ENCODE measurements at regions not wholly inside any gene's neighbourhood (a gene's known extent, or its start where the extent isn't known, plus 50 kb on each side); places are given as distances from the start of the nearest gene placed in this dataset.

DNA sequence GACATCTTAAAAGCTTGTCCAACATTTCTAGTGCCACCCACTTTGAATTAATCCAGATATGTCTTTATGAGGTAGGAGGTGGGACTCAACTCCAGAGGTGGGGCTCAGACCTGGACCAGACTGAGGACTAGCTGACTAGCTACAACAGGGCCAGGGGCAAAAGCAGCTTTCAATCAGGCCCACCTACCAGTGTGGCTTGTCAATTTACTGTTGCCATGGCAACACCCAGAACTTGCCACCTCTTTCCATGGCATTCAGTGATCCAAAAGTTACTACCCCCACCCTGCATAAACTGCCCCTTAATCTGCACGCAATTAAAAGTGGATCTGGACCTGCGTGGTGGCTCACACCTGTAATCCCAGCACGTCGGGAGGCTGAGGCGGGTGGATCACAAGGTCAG is 113.2 kb upstream of the KAZN start:
- Histone ChIP-seq H3K27ac (ENCODE audit: low read depth, low read length) (no peak overlapping the region), H3K36me3 (ENCODE audit: control insufficient read depth in 3 of 3, insufficient read depth in 3 of 3, low read length in 3 of 3) (no peaks in the 10 kb centered on the region), H3K27me3 (ENCODE audit: control insufficient read depth in 3 of 3, insufficient read depth in 3 of 3, low read length in 3 of 3) (peaks cover 0 to 3% (median 0%) of the 10 kb centered on the region in 3 donors), H3K4me3 (ENCODE audit: low read length in 3 of 3) (no peak overlapping the region), H3K9me3 (ENCODE audit: control insufficient read depth in 3 of 3, low read length in 3 of 3) (no peaks in the 10 kb centered on the region), H3K4me1 (ENCODE audit: control insufficient read depth in 3 of 3, insufficient read depth in 3 of 3, low read length in 3 of 3) (no peaks in the 10 kb centered on the region), H3K9ac (ENCODE audit: low read depth in 1 of 3, low read length in 3 of 3) (no peak overlapping the region)

DNA sequence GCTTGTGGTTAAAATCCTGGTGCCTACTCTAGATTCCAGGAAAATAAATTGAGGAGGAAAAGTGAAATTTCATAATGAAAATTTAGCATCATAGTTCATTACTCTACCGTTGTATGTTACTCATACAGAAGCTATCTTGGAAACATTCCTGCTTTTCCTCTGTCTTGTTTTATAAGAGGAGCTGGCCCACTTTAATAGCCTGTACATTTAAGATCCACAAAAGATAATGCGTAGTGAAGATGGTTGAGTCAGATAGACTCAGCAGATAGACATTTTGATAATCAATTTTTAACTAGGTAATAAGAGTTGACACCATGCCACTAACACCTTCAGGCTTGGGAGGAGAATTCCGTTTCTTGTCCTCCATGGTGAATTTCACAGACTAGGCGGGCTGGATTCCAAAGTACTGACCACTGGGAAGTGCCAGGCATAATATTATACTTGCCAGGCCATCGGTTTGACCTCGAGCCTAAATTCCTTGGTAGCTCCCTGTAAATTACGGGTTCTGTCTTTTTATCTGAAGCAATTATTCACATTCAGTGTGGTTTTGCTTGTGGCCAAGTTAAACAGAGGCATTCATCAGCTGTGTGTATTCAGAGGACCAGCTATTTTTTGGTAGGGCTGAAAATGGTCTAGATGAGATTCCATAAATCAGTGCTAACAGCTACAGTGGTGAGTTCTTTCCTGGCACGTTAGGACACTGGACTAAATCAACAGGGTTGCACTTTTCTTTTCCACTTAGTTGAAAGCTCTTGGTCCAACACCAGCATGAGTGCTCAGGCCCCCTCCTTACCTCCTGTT is 111.9 kb upstream of the KAZN start:
- Histone ChIP-seq H3K27ac (ENCODE audit: low read depth, low read length) (no peak overlapping the region), H3K4me3 (ENCODE audit: low read length in 3 of 3) (no peak overlapping the region), H3K9me3 (ENCODE audit: control insufficient read depth in 3 of 3, low read length in 3 of 3) (no peaks in the 10 kb centered on the region), H3K36me3 (ENCODE audit: control insufficient read depth in 3 of 3, insufficient read depth in 3 of 3, low read length in 3 of 3) (no peaks in the 10 kb centered on the region), H3K27me3 (ENCODE audit: control insufficient read depth in 3 of 3, insufficient read depth in 3 of 3, low read length in 3 of 3) (peaks cover 0 to 3% (median 0%) of the 10 kb centered on the region in 3 donors), H3K4me1 (ENCODE audit: control insufficient read depth in 3 of 3, insufficient read depth in 3 of 3, low read length in 3 of 3) (no peaks in the 10 kb centered on the region), H3K9ac (ENCODE audit: low read depth in 1 of 3, low read length in 3 of 3) (no peak overlapping the region)

DNA sequence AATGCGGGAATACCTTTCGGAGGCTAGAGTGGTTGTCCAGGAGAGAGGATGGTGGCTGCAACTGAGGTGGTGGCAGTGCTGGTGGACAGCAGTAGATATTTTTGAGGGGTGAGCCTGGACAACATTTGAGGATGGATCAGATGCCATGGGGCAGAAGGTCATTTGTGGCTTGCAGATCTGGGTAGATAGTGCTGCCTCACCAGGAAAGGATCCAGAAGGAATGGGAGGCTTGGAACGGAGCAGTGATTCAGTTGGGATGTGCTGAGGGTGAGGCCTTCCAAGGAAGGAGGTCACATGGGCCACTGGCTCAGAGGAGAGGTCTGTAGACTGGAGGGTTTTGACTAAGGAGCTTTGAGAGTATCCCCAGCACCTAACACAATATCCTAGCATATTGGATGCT is 110.8 kb upstream of the KAZN start:
- Histone ChIP-seq H3K4me1 (ENCODE audit: control insufficient read depth in 3 of 3, insufficient read depth in 3 of 3, low read length in 3 of 3) (no peaks in the 10 kb centered on the region), H3K27me3 (ENCODE audit: control insufficient read depth in 3 of 3, insufficient read depth in 3 of 3, low read length in 3 of 3) (peaks cover 0 to 3% (median 0%) of the 10 kb centered on the region in 3 donors), H3K9me3 (ENCODE audit: control insufficient read depth in 3 of 3, low read length in 3 of 3) (no peaks in the 10 kb centered on the region), H3K27ac (ENCODE audit: low read depth, low read length) (no peak overlapping the region), H3K36me3 (ENCODE audit: control insufficient read depth in 3 of 3, insufficient read depth in 3 of 3, low read length in 3 of 3) (no peaks in the 10 kb centered on the region), H3K9ac (ENCODE audit: low read depth in 1 of 3, low read length in 3 of 3) (no peak overlapping the region), H3K4me3 (ENCODE audit: low read length in 3 of 3) (no peak overlapping the region)

DNA sequence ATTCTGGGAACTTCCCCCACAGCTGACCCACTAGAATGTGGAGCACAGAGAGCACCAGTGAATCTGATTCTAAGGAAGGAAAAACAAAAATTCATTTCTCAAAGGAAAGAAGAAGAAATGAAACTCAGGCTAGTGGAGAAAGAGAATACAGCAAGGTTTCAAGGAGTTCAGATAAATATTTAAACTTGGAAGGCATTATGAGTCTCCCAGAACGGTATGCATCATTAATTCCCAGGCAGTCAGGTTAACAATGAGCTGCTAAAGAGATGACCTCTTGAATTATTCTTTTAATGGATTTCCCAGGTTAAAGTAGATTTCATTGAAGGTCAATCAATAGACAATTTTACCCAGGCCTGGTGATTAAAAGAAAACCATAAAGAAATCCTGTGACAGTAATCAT is 103.6 kb upstream of the KAZN start:
- Histone ChIP-seq H3K9me3 (ENCODE audit: control insufficient read depth in 3 of 3, low read length in 3 of 3) (no peaks in the 10 kb centered on the region), H3K27ac (ENCODE audit: low read depth, low read length) (no peak overlapping the region), H3K4me3 (ENCODE audit: low read length in 3 of 3) (no peak overlapping the region), H3K4me1 (ENCODE audit: control insufficient read depth in 3 of 3, insufficient read depth in 3 of 3, low read length in 3 of 3) (no peaks in the 10 kb centered on the region), H3K9ac (ENCODE audit: low read depth in 1 of 3, low read length in 3 of 3) (no peak overlapping the region), H3K36me3 (ENCODE audit: control insufficient read depth in 3 of 3, insufficient read depth in 3 of 3, low read length in 3 of 3) (no peaks in the 10 kb centered on the region), H3K27me3 (ENCODE audit: control insufficient read depth in 3 of 3, insufficient read depth in 3 of 3, low read length in 3 of 3) (peaks cover 0 to 4% (median 0%) of the 10 kb centered on the region in 3 donors)

DNA sequence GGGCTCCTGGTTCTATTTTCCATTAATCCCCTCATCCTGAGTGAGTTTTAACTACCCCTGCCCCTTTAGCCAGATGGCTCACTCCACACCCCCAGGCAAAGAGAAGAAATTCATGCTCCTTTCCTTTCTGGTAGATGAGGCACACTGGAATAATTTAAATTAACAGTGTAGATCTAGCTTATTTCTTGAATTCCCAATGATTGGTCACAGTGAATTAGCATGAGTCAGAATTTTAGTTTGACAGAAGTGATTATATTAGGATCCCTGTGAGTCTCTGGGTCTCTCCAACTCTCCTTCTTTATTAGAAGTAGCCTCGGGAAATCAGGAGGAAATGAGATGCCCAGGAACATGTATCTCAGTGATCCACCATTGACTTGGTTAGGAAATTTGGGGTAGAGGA is 103.1 kb upstream of the KAZN start:
- no peak overlapping the region for H3K9ac ChIP-seq (ENCODE audit: low read depth in 1 of 3, low read length in 3 of 3)
- H3K27me3 ChIP-seq (ENCODE audit: control insufficient read depth in 3 of 3, insufficient read depth in 3 of 3, low read length in 3 of 3): peaks cover 0 to 4% (median 0%) of the 10 kb centered on the region in 3 donors
- H3K4me1 ChIP-seq (ENCODE audit: control insufficient read depth in 3 of 3, insufficient read depth in 3 of 3, low read length in 3 of 3): no peaks in the 10 kb centered on the region
- H3K9me3 ChIP-seq (ENCODE audit: control insufficient read depth in 3 of 3, low read length in 3 of 3): no peaks in the 10 kb centered on the region
- H3K36me3 ChIP-seq (ENCODE audit: control insufficient read depth in 3 of 3, insufficient read depth in 3 of 3, low read length in 3 of 3): no peaks in the 10 kb centered on the region
- H3K4me3 ChIP-seq (ENCODE audit: low read length in 3 of 3): no peak overlapping the region
- H3K27ac ChIP-seq (ENCODE audit: low read depth, low read length): no peak overlapping the region

DNA sequence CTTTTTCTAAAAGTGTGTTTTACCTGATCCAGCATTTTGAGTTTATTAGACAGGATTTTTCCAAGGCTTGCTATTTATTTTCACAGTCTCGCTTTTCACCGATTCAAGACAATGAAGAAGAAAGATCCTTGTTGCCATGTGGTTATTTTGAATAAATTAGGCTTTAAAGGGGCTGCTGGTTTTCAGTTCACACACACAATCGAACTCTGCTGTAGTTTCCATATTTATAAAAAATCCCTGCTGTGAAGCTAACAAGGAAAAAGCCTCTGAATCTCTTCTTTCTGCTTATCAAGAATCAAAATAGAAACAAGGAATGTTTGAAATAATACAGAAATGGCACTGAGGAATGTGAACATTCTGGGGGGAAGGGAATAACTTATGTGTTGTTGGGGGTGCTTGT is 102.5 kb upstream of the KAZN start:
- Histone ChIP-seq H3K36me3 (ENCODE audit: control insufficient read depth in 3 of 3, insufficient read depth in 3 of 3, low read length in 3 of 3) (no peaks in the 10 kb centered on the region), H3K27ac (ENCODE audit: low read depth, low read length) (no peak overlapping the region), H3K4me3 (ENCODE audit: low read length in 3 of 3) (no peak overlapping the region), H3K9me3 (ENCODE audit: control insufficient read depth in 3 of 3, low read length in 3 of 3) (no peaks in the 10 kb centered on the region), H3K4me1 (ENCODE audit: control insufficient read depth in 3 of 3, insufficient read depth in 3 of 3, low read length in 3 of 3) (no peaks in the 10 kb centered on the region), H3K9ac (ENCODE audit: low read depth in 1 of 3, low read length in 3 of 3) (no peak overlapping the region), H3K27me3 (ENCODE audit: control insufficient read depth in 3 of 3, insufficient read depth in 3 of 3, low read length in 3 of 3) (peaks cover 0 to 4% (median 0%) of the 10 kb centered on the region in 3 donors)

DNA sequence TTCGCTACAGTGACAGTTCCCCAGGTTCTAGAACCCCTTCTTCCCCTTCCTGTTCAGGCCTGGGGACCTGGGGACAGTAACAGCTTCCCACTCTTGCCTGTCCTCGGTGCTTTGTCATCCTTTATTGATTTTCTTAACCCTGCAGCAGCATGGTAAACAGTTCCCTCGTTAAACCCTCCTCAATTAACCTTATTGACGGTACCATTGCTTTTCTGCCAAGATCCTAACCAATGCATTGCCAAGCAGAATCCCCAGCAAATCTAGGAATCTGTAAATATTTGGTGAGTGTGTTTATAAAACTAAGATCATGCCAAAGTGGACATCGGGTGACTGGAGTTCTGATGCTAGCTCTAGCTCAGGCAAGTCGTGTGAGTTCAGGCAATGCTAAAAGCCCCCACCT is 99.6 kb upstream of the KAZN start:
- no peaks in the 10 kb centered on the region for H3K36me3 ChIP-seq (ENCODE audit: control insufficient read depth in 3 of 3, insufficient read depth in 3 of 3, low read length in 3 of 3)
- no peaks in the 10 kb centered on the region for H3K4me1 ChIP-seq (ENCODE audit: control insufficient read depth in 3 of 3, insufficient read depth in 3 of 3, low read length in 3 of 3)
- H3K27me3 ChIP-seq (ENCODE audit: control insufficient read depth in 3 of 3, insufficient read depth in 3 of 3, low read length in 3 of 3): peaks cover 0 to 7% (median 0%) of the 10 kb centered on the region in 3 donors

DNA sequence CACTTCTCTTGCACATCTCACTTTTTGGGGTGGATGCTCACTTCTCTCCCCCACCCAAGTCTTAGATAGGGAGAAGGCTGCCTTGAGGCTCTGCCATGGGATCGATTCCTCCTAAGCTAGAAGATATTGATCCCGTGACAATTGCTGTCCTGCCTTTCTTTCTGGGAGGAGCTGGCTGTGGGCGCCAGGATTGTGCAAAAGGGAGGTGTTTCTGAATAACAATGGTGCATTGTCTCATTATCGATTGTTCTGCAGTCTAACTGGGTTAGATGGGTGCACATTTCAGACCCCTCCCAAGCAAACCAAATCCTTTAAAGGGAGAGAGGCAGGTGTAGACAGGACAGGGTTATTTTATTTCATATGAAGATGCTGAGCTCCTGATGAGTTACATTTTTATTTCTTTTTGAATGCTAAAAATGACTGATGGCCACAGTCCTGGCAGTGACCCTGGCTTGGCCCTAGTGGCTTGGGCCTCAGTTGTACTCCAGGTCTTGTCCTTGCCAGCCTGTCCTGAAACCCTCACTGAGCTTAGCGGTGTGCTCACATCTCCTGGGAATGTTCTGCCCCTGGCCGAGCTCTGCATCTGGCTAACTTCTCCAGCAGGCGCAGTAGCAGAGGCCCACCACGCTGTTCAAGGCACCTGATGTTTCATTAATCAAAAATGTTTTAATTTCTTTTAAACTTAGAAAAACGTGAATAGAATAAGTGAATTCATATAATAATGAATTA is 99.0 kb upstream of the KAZN start:
- no peak overlapping the region for H3K9ac ChIP-seq (ENCODE audit: low read depth in 1 of 3, low read length in 3 of 3)

More for the DNA sequence above, 99.6 kb upstream of the KAZN start:
- Histone ChIP-seq H3K27ac (ENCODE audit: low read depth, low read length) (no peak overlapping the region), H3K4me3 (ENCODE audit: low read length in 3 of 3) (no peak overlapping the region), H3K9ac (ENCODE audit: low read depth in 1 of 3, low read length in 3 of 3) (no peak overlapping the region), H3K9me3 (ENCODE audit: control insufficient read depth in 3 of 3, low read length in 3 of 3) (no peaks in the 10 kb centered on the region)

DNA sequence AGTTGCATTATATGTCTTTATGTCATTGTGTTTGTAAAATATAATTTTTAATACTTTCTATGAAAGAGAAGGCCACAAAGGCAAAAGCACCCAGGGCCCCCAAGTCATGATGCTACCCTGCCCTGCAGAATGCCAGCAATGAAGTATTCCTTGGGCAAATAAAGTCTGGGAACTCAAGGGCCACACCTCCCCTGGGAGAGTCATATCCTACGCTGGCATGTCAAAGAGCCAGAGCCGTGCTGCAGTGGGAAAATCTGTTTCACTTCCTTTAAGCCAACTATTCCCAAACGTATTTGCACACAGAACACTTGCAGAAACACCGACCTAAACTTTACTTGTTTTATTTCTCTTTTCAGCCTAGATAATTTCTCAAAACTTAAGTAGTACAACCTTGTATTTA is 98.4 kb upstream of the KAZN start:
- Histone ChIP-seq H3K9ac (ENCODE audit: low read depth in 1 of 3, low read length in 3 of 3) (no peak overlapping the region), H3K27me3 (ENCODE audit: control insufficient read depth in 3 of 3, insufficient read depth in 3 of 3, low read length in 3 of 3) (peaks cover 0 to 7% (median 0%) of the 10 kb centered on the region in 3 donors), H3K27ac (ENCODE audit: low read depth, low read length) (no peak overlapping the region), H3K4me1 (ENCODE audit: control insufficient read depth in 3 of 3, insufficient read depth in 3 of 3, low read length in 3 of 3) (no peaks in the 10 kb centered on the region), H3K36me3 (ENCODE audit: control insufficient read depth in 3 of 3, insufficient read depth in 3 of 3, low read length in 3 of 3) (no peaks in the 10 kb centered on the region), H3K9me3 (ENCODE audit: control insufficient read depth in 3 of 3, low read length in 3 of 3) (no peaks in the 10 kb centered on the region), H3K4me3 (ENCODE audit: low read length in 3 of 3) (no peak overlapping the region)

More for the DNA sequence above, 99.0 kb upstream of the KAZN start:
- Histone ChIP-seq H3K27me3 (ENCODE audit: control insufficient read depth in 3 of 3, insufficient read depth in 3 of 3, low read length in 3 of 3) (peaks cover 0 to 7% (median 0%) of the 10 kb centered on the region in 3 donors), H3K9me3 (ENCODE audit: control insufficient read depth in 3 of 3, low read length in 3 of 3) (no peaks in the 10 kb centered on the region), H3K4me3 (ENCODE audit: low read length in 3 of 3) (no peak overlapping the region), H3K36me3 (ENCODE audit: control insufficient read depth in 3 of 3, insufficient read depth in 3 of 3, low read length in 3 of 3) (no peaks in the 10 kb centered on the region), H3K27ac (ENCODE audit: low read depth, low read length) (no peak overlapping the region), H3K4me1 (ENCODE audit: control insufficient read depth in 3 of 3, insufficient read depth in 3 of 3, low read length in 3 of 3) (no peaks in the 10 kb centered on the region)

DNA sequence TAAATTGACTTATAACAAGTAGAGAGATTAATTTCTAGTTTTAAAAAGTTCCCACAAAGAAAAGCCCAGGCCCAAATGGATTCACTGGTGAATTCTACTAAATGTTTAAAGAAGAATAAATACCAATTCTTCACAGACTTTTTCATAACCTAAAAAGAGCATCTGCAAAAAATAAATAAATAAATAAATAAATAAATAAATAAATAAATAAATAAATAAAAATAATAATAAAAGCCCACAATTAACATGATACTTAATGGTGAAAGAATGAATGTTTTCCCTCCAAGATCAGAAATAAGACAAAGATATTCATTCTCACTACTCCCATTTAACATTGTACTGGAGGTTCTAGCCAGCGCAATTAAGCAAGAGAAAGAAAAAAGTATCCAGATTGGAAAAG is 97.6 kb upstream of the KAZN start:
- Histone ChIP-seq H3K36me3 (ENCODE audit: control insufficient read depth in 3 of 3, insufficient read depth in 3 of 3, low read length in 3 of 3) (no peaks in the 10 kb centered on the region), H3K4me1 (ENCODE audit: control insufficient read depth in 3 of 3, insufficient read depth in 3 of 3, low read length in 3 of 3) (no peaks in the 10 kb centered on the region), H3K27ac (ENCODE audit: low read depth, low read length) (no peak overlapping the region), H3K9ac (ENCODE audit: low read depth in 1 of 3, low read length in 3 of 3) (no peak overlapping the region), H3K27me3 (ENCODE audit: control insufficient read depth in 3 of 3, insufficient read depth in 3 of 3, low read length in 3 of 3) (peaks cover 0 to 7% (median 0%) of the 10 kb centered on the region in 3 donors), H3K9me3 (ENCODE audit: control insufficient read depth in 3 of 3, low read length in 3 of 3) (peaks cover 0 to 1% (median 0%) of the 10 kb centered on the region in 3 donors), H3K4me3 (ENCODE audit: low read length in 3 of 3) (no peak overlapping the region)

All from skeletal muscle tissue (tissue), 3 donors.